DMS79 treated with DMSO at 0.1 percent for 48 hours (cell line): ENCODE measurements at regions not wholly inside any gene's neighbourhood (a gene's known extent, or its start where the extent isn't known, plus 50 kb on each side); places are given as distances from the start of the nearest gene placed in this dataset.
"Not testable (repeated sequence)": the region's sequence is repeated elsewhere in the genome, so short reads cannot be mapped to it uniquely, and the experiment has no call there.

Experiments
- DNase-seq: peaks from one replicate; lab custom pipeline; 2025; lab: John Stamatoyannopoulos, UW

DNA sequence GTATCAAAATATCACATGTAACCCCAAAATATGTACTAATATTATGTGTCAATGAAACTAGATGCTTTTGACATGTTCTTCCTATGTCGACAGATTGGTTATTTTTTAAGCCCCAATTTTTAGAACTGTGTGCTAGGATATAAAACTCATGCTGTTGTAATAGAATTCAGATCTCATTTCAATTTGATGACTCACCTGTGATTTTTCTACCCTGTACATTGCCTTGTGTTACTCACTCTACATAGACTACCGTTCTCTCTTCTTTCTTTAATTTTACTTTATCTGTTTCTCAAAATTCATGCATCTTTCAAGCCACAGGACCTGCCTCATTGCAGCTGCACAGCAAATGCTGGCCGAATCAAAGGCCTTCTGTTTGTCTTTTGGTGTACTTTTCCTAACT is 284.5 kb downstream of the MAT2B start:
- DNase-seq = no peak

DNA sequence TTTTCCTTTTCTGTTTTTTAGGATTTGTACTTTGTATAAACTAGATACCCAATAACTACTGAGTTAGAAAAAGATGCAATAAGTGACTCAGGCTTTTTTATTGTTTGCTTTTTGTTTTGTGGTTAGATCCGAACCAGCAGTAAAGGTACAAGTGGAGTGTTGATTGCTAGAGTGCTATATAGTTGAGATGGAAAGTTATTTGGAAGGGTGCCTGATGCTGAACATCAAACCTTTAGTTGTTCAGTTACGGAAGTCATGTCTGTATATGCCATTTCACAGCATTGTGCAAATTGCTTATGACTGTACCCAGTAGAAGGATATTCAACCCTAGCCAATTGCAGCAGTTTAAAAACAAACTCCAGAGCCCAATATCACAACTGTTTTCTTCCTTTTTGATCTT is 285.1 kb downstream of the MAT2B start:
- DNase-seq = no peak

- DNase-seq = no peak
Observed at GRCh38 chr5:163794993-163795392, 289.6 kb downstream of the MAT2B start.

GRCh38 chr5:163807781-163808180 is 302.4 kb downstream of the MAT2B start:
- no peak for DNase-seq

DNA sequence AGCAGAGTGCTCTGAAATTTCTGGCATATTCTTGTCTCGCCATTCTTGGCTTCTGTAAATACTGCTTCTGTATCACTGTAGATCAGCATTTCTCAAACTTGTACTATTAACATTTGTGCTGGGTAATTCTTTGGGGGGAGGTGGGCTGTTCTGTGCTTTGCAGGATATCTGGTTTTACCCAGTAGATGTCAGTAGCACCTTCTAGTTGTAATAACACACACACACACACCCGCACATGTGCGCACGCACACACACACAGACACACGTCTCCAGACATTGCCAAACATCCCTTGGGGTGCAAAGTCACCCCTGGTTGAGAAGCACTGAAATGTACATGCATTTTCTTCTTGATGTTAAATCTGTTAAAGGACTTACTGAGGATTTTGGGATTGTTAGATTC is 304.1 kb downstream of the MAT2B start:
- DNase-seq = no peak

GRCh38 chr5:163813900-163814299 is 308.5 kb downstream of the MAT2B start:
- no peak for DNase-seq

- DNase-seq = no peak
Observed at GRCh38 chr5:163815240-163815791, 309.9 kb downstream of the MAT2B start.

GRCh38 chr5:163821142-163821541 is 315.7 kb downstream of the MAT2B start:
- DNase-seq = no peak

- no peak for DNase-seq
Observed at GRCh38 chr5:163822548-163822947, 317.1 kb downstream of the MAT2B start.

DNA sequence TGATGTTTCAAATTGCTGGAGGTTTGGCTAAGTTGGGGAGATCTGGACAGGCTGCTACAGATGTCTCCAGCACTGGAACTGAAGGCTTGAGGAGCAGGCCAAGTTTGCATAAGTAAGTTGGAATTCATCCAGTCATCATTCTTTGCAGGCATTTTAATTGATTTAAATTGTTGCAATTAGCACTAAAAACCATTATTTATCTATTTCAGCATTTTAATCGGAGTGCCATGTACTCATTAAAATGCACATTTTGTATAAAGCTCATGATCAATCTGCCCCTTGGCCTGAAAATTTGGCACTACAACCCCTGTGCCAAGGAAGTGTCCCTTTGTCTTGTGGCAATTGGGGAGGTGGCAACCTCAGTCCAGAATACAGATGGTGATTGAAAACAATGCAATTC is 320.2 kb downstream of the MAT2B start:
- DNase-seq = no peak

DNA sequence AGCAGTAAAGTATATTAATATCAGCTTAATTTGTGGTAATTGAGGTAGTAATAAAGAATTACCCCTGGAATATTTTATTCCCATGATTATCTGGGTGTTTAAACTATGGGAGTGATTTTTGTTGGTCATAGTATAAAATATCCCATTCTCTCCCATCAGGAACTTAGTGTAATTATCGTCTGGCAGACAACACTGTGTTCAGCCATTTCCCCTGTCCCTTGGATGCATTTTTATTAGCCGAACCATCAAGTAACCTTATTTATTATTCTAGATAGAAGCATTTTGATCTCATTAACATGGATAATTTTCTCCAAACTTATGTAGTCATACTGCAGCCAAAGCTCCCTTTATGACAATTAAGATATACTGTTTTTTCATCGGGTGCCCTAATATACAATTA is 320.8 kb downstream of the MAT2B start:
- no peak for DNase-seq

- DNase-seq = no peak
Observed at GRCh38 chr5:163832155-163832554, 326.7 kb downstream of the MAT2B start.

DNA sequence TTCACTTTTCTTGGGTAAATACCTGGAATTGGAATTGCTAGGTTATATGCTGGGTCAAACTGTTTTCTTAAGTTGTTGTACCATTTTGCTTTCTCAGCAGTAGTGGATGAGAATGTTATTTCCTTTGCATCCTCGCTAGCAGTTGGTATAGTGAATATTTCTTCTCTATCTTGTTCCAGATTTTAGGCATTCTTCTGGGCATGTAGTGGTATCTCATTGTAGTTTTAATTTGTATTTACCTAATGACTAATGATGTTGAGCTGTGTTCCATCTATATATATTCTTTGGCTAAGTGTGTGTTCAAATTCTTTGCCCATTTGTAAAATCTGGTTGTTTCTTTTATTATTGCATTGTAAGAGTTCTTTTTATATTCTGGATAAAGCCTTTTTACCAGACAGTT is 333.3 kb downstream of the MAT2B start:
- no peak for DNase-seq

- DNase-seq = no peak
Observed at GRCh38 chr5:163846512-163846911, 341.1 kb downstream of the MAT2B start.

GRCh38 chr5:163855754-163856153 is 350.3 kb downstream of the MAT2B start:
- no peak for DNase-seq

GRCh38 chr5:163861670-163862069 is 356.3 kb downstream of the MAT2B start:
- DNase-seq = no peak

- no peak for DNase-seq
Observed at GRCh38 chr5:163867324-163867723, 361.9 kb downstream of the MAT2B start.

DNA sequence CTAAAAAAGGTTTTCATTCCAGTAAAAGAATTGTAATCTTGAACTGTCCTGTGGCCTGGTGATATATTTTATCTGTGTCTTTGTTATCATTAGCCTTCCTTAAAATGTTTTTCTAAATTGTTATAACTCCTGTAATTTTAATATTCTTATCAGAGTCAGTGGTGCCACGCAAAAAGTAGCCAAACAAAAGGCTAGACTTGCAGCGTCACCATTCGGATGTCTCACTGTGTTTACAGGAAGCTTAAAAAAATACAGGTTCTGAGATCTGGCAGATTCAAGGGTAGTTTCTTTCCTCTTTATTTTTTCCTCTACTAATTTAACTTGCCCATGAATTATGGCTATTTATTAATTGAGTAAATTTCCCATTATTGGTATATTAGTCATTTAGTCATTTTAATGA is 362.3 kb downstream of the MAT2B start:
- no peak for DNase-seq

GRCh38 chr5:163869581-163869980 is 364.2 kb downstream of the MAT2B start:
- no peak for DNase-seq

DNA sequence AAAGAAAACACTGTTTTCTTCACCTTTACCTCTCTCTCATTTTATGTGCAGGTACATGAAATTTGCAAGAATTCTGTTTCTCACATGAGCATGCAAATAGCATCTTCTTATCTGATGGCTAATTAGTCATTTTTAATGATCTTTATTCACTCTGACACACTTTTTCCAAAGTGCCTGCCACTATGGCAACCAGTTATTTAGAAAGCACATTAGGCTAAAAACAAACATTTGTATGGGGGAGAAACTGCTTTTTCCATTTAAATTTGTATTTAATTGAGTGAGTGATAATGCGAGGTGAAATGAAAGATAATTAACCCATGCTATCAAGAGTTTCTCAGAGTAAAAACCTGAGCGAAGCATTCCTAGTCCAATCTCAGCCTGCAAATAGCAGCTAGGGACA is 365.0 kb downstream of the MAT2B start:
- DNase-seq = no peak

DNA sequence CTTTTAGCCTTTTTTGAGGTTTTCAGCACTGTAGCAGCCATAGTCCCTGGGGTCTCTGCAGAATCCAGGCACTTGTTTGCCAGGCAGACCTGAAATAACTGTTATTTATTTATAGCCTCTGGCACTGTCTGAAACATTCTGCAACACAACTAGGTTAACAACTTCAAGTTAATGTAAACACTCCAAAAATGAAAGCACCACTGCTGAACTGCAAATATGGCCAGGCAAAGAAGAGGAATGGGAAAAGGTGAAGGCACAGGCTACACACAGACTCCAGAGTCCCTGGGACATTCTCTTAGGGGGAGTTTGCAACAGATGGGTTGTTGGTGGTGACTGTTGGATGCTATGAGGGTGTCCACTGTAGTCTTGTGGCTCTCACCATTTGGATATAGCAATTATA is 369.0 kb downstream of the MAT2B start:
- no peak for DNase-seq

GRCh38 chr5:163874912-163875311 is 369.5 kb downstream of the MAT2B start:
- not testable (repeated sequence) for DNase-seq

DNA sequence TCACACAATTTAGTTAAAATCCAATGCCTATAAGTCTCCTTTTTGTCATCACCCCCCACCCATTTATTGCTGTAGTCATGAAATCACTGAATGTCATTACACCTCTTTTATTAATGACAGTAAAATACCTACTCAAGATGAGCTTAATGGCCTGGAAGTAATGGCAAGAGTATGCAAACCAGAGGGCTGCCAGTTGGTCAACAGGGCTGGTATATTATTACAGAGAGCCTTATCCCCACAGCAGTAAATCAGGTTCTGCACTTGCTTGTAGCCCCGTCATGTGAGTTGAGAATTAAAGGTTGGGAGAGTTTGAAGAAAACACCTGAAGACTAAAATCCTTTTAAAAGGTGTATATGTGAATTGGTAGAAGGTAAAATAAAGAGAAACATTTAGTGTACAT is 372.4 kb downstream of the MAT2B start:
- no peak for DNase-seq

- no peak for DNase-seq
Observed at GRCh38 chr5:163878490-163878889, 373.1 kb downstream of the MAT2B start.

DNA sequence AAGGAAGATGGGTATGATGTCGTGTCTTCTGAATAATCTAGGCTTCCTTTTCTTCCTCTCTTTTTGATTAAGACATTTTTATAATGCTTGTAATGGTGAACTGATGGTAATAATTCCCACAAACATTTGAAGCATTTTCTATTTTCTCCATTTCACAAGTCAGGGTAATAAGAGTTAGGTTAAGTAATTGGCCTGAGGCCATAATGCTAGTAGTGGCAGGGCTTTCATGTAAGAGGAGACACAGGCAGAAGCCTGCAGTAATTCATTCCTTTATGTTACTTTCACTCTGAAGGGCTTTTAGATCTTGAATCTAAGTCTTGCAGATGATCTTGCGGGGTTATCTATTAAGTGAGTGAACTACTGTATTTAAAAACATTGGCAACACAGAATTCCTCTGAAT is 374.9 kb downstream of the MAT2B start:
- no peak for DNase-seq
